Activated CD8-positive, alpha-beta T cell treated with anti-CD3 and anti-CD28 coated beads for 36 hours (primary cell): ENCODE measurements at regions not wholly inside any gene's neighbourhood (a gene's known extent, or its start where the extent isn't known, plus 50 kb on each side); places are given as distances from the start of the nearest gene placed in this dataset.

ENCODE experiments used
- ATAC-seq: fragments of 200-7000 bp; cut with Tn5 transposase; one replicate; pipeline ENCODE4 v1.10.0; 2021; ENCODE audit warnings: mild to moderate bottlenecking, moderate library complexity
- CTCF ChIA-PET: fragments of 350-600 bp; sonication (Branson Sonifier 250); formaldehyde crosslinking; loops from one replicate; lab custom pipeline; 2021; ENCODE audit warnings: antibody characterized with exemption; lab: Charles Lee
- POLR2A ChIA-PET: fragments of 350-600 bp; sonication (Branson Sonifier 250); formaldehyde crosslinking; loops from one replicate; lab custom pipeline; 2021; ENCODE audit warnings: antibody characterized with exemption; lab: Charles Lee
- DNase-seq: peaks from one replicate; pipeline ENCODE4 v3.0.0-alpha.2; 2020
- H3K27ac Mint-ChIP-seq: one replicate; pipeline ENCODE4 v1.8.0; 2021; ENCODE audit warnings: mild to moderate bottlenecking, mixed read lengths
- H3K27me3 Mint-ChIP-seq: one replicate; pipeline ENCODE4 v1.8.0; 2021; ENCODE audit warnings: mixed read lengths
- H3K36me3 Mint-ChIP-seq: one replicate; pipeline ENCODE4 v1.8.0; 2021; ENCODE audit warnings: low read depth, mixed read lengths
- H3K4me1 Mint-ChIP-seq: one replicate; pipeline ENCODE4 v1.8.0; 2021; ENCODE audit warnings: low read depth, mixed read lengths
- H3K4me3 Mint-ChIP-seq: one replicate; pipeline ENCODE4 v1.8.0; 2021; ENCODE audit warnings: mild to moderate bottlenecking, moderate library complexity, mixed read lengths
- H3K9me3 Mint-ChIP-seq: one replicate; pipeline ENCODE4 v1.8.0; 2021; ENCODE audit warnings: mixed read lengths
- CTCF ChIP-seq: fragments of 200-600 bp; IDR thresholded peaks from one replicate; pipeline ENCODE4 v1.8.0; 2022; ENCODE audit warnings: antibody characterized with exemption, mild to moderate bottlenecking
- intact Hi-C: fragments of 100-400 bp; cut with micrococcal nuclease; formaldehyde crosslinking; loops from one replicate; pipeline ENCODE4 v1.10.0; 2022

GRCh38 chr9:105957830-105958229 is 263.5 kb downstream of the TMEM38B start:
- ChIA-PET POLR2A (no interaction called here), CTCF (no interaction called here)
- Mint-ChIP-seq H3K27me3 (no peaks in the 10 kb centered on the region), H3K4me1 (no peaks in the 10 kb centered on the region), H3K27ac (no peak overlapping the region), H3K4me3 (no peak overlapping the region), H3K36me3 (no peaks in the 10 kb centered on the region), H3K9me3 (no peaks in the 10 kb centered on the region)
- ATAC-seq (no peak), DNase-seq (no peak)
- no peak for TF ChIP-seq CTCF
- intact Hi-C loops = no loop called here

- ChIA-PET POLR2A (no interaction called here), CTCF (no interaction called here)
- no peak overlapping the region for H3K4me3 Mint-ChIP-seq
- TF ChIP-seq CTCF = no peak
- H3K4me1 Mint-ChIP-seq = no peaks in the 10 kb centered on the region
- intact Hi-C loops = no loop called here
- no peak overlapping the region for H3K27ac Mint-ChIP-seq
- DNase-seq (no peak), ATAC-seq (no peak)
- no peaks in the 10 kb centered on the region for H3K9me3 Mint-ChIP-seq
- no peaks in the 10 kb centered on the region for H3K27me3 Mint-ChIP-seq
- H3K36me3 Mint-ChIP-seq = no peaks in the 10 kb centered on the region
Observed at GRCh38 chr9:105958587-105958986, 264.2 kb downstream of the TMEM38B start.

- Mint-ChIP-seq H3K27ac (no peak overlapping the region), H3K36me3 (no peaks in the 10 kb centered on the region), H3K4me3 (no peak overlapping the region), H3K27me3 (no peaks in the 10 kb centered on the region), H3K9me3 (no peaks in the 10 kb centered on the region), H3K4me1 (no peaks in the 10 kb centered on the region)
- ATAC-seq (no peak), DNase-seq (no peak)
- TF ChIP-seq CTCF = no peak
- ChIA-PET CTCF (no interaction called here), POLR2A (no interaction called here)
- intact Hi-C loops = no loop called here
Observed at GRCh38 chr9:105959531-105959930, 265.2 kb downstream of the TMEM38B start.

- Mint-ChIP-seq H3K4me1 (no peaks in the 10 kb centered on the region), H3K9me3 (no peaks in the 10 kb centered on the region), H3K36me3 (no peaks in the 10 kb centered on the region), H3K27me3 (no peaks in the 10 kb centered on the region), H3K4me3 (no peak overlapping the region), H3K27ac (no peak overlapping the region)
- intact Hi-C loops = no loop called here
- DNase-seq (no peak), ATAC-seq (no peak)
- POLR2A ChIA-PET = no interaction called here
- TF ChIP-seq CTCF = no peak
- CTCF ChIA-PET = no interaction called here
Observed at GRCh38 chr9:105963343-105964099, 269.2 kb downstream of the TMEM38B start.

- TF ChIP-seq CTCF = no peak
- H3K27ac Mint-ChIP-seq = no peak overlapping the region
- H3K4me3 Mint-ChIP-seq = no peak overlapping the region
- POLR2A ChIA-PET = no interaction called here
- H3K4me1 Mint-ChIP-seq = no peaks in the 10 kb centered on the region
- H3K36me3 Mint-ChIP-seq = no peaks in the 10 kb centered on the region
- H3K9me3 Mint-ChIP-seq = no peaks in the 10 kb centered on the region
- intact Hi-C loops = no loop called here
- H3K27me3 Mint-ChIP-seq = peaks cover under 1% of the 10 kb centered on the region
- ATAC-seq = no peak
- no peak for DNase-seq
- CTCF ChIA-PET = no interaction called here
Observed at GRCh38 chr9:105964156-105964555, 269.8 kb downstream of the TMEM38B start.
